Inflammatory macrophage treated with lipopolysaccharide for 1 hour (primary cell): ENCODE measurements at regions not wholly inside any gene's neighbourhood (a gene's known extent, or its start where the extent isn't known, plus 50 kb on each side); places are given as distances from the start of the nearest gene placed in this dataset.
A peak's percentile ranks its signal among the peaks of the same experiment; 100 is the strongest.
"Not testable (repeated sequence)": the region's sequence is repeated elsewhere in the genome, so short reads cannot be mapped to it uniquely, and the experiment has no call there.

Experiments
- DNase-seq, 2 donors: peaks; one replicate each; pipeline ENCODE4 v3.0.0-alpha.2; 2020 to 2022

DNA sequence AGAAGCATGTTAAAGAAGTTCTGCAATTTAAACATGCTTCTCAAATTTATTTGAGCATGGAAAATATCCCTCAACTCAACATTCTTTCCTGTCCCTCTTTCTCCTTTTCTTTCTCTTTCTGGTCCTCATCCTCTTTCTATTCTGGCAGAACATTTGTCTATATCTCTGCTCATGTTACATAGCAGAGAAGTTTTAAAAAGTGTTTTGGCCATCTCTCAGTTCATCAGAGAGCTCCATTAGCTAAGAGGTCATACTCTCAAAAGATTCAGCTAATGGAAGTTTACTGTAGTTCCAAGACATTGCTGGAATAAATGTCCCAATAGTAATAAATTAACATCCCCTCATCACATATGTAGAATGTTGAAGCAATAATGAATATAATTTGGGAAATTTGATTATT, 53.5 kb downstream of the XCL2 start:
- DNase-seq, result no peak

GRCh38 chr1:168488138-168488537, 55.7 kb downstream of the XCL2 start:
- DNase-seq, result no peak

DNA sequence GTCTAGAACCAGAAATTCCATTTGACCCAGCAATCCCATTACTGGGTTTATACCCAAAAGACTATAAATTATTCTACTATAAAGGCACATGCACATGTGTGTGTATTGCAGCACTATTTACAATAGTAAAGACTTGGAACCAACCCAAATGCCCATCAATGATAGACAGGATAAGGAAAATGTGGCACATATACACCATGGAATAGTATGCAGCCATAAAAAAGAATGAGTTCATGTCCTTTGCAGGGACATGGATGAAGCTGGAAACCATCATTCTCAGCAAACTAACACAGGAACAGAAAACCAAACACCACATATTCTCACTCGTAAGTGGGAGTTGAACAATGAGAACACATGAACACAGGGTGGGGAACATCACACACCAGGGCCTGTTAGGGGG, 57.0 kb downstream of the XCL2 start:
- DNase-seq, result not testable (repeated sequence)

- DNase-seq, result peak in 1 of 2 donors; percentile 38
Observed at GRCh38 chr1:168485048-168485447, 58.7 kb downstream of the XCL2 start.

GRCh38 chr1:168484083-168484482, 59.7 kb downstream of the XCL2 start:
- no peak for DNase-seq

GRCh38 chr1:168483539-168483938, 60.3 kb downstream of the XCL2 start:
- DNase-seq, result peak; percentile 83 to 85

DNA sequence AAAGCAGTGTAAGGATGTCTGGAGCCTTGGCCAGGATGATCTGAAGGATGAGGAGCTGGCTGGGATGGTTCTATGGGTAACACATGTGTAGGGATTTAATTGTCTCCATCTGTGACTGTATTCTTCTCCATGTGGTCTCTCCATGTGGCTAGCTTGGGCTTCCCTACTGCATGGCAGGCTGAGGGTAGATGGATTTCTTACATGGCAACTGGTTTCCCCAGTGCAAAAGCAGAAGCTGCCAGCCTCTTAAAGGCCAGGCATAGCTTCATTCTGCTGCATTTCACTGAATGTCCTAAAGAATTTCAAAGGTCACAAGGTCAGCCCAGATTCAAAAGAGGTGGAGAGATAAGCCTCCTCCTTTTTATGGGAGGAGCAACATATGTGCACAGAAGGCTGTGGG, 61.7 kb downstream of the XCL2 start:
- no peak for DNase-seq

DNA sequence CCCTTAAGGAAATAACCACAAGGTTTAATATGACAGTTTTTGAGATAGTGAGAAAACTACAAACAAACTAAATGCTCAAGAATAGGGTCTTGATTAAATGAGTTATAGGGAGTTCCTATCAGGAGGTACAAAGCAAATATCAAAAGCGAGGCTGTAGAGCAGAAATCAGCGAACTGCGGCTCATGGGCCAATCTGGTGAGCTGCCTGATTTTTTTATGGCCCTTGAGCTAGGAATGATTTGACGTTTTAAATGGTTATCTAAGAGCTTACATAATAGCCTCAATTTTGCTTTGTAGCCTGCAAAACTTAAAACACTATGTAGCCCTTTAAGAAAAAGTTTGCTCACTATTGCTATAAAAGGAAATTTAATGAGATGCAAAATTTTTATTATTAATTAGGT, 62.2 kb downstream of the XCL2 start:
- no peak for DNase-seq

GRCh38 chr1:168480997-168481396, 62.8 kb downstream of the XCL2 start:
- DNase-seq, result no peak

DNA sequence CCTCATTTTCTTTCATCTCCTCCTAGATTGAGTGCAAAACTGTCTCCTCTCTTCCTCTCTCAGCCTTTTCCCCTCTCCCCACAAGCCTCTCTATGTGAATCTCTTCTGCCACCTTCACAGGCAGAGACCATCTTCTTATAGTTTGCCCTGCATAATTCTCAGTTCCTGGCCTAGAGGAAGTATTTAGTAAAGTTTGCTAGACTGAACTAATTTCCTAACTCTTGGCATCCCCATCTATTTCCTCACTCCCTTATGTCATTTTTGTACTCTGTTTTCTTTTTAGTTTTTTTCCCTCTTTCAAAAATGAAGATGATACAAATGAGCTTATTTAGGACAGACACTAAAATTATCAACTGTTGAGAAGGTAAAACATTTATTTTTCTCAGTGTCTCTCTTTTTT, 66.0 kb downstream of the XCL2 start:
- DNase-seq, result peak; percentile 32 to 41

DNA sequence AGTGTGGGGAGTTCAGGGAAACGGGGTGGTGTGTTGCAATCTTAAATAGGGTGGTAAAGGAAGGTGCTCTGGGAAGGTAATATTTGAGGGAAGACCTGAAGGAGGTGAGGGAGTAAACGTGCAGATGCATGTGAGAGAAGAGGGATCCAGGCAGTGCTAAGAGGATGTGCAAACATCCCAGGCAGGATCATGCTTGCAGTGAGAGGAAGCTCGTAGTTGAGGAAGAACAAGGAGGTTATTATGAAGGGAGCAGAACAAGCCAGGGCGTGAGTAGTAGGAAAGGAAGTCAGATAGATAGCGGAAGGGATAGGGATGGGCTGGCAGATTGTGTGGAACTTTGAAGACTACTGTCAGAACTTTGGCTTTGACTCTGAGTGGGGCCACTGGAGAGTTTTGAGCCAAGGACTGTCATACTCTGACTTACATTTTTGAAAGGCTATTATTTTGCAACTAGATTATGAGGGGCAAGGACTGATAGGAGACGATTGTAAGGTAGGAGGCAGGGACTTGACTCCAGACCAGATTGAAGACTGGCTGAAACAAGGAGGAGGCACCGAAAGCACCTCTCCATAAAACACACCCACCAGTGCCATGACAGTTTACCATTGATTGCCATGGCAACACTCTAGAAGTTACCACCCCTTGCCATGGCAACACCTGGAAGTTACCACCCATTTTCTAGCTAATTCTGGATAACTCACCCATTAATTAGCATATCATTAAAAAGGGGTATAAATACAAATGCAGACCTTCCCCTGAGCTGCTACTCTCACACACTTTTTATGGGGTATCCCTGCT, 67.0 kb downstream of the XCL2 start:
- peak; percentile 43 to 44 for DNase-seq

GRCh38 chr1:168474322-168474721, 69.5 kb downstream of the XCL2 start:
- peak in 1 of 2 donors; percentile 59 for DNase-seq

GRCh38 chr1:168473126-168473525, 70.7 kb downstream of the XCL2 start:
- peak in 1 of 2 donors; percentile 54 for DNase-seq

DNA sequence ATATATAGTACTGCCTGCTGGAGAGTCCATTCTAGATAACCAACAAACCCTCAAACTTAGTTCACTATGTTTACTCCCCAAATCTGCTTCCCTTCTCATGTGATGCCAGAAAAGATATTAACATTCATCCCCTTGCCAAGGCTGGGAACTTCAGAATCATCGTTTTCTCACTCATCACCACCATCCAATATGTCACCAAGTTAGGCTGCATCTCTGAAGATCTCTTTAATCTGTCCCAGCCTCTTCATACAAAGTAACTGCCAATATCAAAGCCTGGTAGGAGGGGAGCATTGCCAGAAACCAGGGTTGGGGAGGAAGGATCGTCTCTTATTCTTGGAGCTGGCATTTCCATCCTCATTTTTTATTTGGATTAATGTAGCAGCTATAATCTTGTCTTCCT, 71.6 kb downstream of the XCL2 start:
- no peak for DNase-seq

- DNase-seq, result peak; percentile 77 to 86
Observed at GRCh38 chr1:168470901-168471431, 72.8 kb downstream of the XCL2 start.

DNA sequence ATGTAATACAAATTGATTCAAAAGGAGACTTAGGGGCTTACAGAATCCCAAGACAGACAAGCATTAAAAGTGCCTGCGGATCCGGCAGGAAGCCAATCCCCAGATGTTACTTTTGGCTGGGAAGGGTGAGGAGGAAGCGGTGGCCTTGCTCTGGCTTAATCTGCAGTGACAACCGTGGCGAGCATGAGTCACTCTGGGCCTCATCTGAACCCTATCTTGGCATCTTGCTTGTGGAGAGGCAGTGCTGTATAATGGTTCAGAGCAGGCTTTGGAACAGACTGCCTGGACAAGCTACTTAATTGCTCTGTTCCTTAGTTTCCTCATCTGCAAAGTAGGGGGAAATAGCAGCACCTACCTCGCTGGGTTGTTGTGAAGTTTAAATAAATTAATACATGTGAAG, 74.1 kb downstream of the XCL2 start:
- peak; percentile 39 to 46 for DNase-seq

- DNase-seq, result no peak
Observed at GRCh38 chr1:168468822-168469221, 75.0 kb downstream of the XCL2 start.

DNA sequence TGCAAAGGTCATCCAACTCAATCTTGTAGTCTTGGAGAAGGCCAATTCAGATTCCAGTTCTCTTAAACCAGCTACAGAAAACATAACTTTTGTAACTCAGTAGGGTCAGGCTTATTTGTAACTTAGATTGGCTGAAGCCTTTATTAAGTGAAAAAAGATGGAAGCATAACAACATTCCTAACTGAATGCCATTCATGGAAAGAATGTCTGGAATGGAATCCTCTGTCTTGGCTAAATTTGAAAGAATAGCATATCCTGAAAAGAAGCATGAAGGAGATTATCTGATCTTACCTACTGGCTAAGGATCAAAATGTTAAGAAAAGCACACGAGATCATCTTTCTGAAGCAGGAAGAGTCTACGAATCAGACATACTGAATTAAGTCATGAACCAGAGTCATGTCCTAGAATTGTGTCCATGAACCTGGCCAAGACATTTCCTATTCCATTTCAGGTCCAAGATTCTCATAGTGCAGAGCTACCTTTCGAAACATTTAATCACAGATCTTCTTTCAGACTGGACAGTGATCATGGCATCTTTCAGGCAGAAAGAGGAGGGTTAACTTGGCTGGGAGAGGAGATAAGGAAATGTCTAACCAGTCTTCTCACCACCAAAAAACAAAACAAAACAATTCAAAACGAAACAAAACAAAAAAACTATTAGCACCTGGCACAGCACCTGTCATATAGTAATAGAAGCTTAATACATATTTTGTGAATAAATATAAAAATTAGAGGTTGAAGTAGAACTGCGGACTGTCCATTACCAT, 75.6 kb downstream of the XCL2 start:
- DNase-seq, result no peak

DNA sequence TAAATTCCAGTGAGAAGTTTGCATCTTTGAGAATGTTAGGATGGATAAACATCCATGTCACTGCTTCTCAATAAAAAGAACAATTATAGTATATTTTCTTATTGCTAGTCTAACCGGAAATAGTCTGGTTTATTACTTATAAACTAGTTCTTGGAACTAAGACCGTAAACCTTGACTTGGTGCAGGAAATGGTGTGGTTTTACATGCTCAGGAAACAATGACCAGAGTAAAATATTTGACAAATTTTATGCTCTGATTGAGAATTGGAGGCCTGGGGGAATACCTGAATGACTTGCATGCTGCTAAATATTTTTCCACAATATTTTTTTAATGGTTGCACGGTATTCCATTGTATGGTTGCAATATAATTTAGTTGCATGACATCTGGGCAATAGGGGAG, 76.3 kb downstream of the XCL2 start:
- DNase-seq, result no peak

DNA sequence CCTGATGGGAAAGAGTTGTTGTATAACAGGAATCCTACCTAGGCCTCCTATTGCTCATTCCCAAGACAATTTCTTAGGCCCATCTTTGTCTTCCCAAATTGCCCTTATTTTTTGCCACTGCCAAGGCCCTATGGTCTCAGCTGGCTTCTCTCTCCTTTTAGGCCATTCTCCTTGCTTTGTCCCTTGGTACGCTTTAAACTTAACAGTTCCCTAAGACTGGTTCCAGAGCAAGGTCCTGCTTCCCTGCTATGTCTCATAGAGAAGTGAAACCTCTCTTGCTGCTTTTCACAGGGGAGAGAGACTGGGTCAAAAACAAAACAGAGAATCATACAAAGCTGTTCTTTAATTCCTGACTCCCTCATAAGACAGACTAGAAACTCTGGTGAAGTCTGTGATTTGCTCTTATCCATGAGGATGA, 77.1 kb downstream of the XCL2 start:
- DNase-seq, result peak; percentile 53

DNA sequence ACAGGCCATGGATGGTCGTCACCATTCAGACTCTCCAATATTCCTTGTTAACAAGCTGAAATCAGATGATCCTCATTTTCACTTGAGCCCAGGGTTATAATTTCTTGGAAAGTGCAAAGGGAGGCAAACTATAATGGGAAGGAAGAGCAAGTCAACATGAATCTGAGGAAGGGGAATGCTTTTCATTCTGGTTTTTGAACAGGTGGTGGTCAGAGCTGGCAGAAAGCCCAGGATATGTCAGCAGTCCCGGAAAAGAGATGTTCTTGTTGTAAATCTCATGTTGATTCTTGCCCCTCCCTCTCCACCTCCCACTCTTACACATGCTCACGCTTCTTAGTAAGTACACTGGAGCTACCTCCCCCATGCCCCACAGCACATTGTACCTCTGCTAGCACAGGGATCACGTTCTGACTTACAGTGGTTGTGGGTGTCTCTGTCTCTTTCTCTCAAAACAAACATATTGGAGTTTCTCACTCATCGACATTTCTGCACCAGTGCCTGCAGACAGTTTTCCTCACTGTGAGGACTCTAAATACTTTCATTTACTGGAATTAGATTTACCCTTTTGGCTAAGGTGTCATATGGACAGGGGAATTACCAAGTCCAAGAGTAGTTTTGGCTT, 77.6 kb downstream of the XCL2 start:
- peak in 1 of 2 donors; percentile 3 for DNase-seq

DNA sequence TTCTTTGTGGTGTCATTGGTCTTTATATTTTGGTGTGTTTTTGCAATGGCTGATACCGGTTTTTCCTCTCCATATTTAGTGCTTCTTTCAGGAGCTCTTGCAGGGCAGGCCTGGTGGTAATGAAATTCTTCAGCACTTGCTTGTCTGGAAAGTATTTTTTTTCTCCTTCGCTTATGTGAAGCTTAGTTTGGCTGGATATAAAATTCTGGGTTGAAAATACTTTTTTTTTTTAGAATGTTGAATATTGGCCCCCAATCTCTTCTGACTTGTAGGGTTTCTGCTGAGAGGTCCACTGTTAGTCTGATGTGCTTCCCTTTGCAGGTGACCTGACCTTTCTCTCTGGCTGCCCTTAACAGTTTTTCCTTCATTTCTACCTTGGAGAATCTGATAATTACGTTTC, 82.7 kb downstream of the XCL2 start:
- not testable (repeated sequence) for DNase-seq

GRCh38 chr1:168457296-168457695, 86.5 kb downstream of the XCL2 start:
- not testable (repeated sequence) for DNase-seq
